GM12872 (cell line): ENCODE measurements at regions not wholly inside any gene's neighbourhood (a gene's known extent, or its start where the extent isn't known, plus 50 kb on each side); places are given as distances from the start of the nearest gene placed in this dataset.

Experiments
- CTCF ChIP-seq: IDR thresholded peaks from 3 replicates; pipeline ENCODE4 v1.5.1; 2011; ENCODE audit warnings: low read depth, mild to moderate bottlenecking, low read length, moderate library complexity; ENCODE audit not compliant: insufficient read depth

GRCh38 chr3:106717178-106717780 is 660.0 kb upstream of the CCDC54 start:
- TF ChIP-seq CTCF: no peak

GRCh38 chr3:106719077-106719476 is 658.2 kb upstream of the CCDC54 start:
- TF ChIP-seq CTCF: no peak

DNA sequence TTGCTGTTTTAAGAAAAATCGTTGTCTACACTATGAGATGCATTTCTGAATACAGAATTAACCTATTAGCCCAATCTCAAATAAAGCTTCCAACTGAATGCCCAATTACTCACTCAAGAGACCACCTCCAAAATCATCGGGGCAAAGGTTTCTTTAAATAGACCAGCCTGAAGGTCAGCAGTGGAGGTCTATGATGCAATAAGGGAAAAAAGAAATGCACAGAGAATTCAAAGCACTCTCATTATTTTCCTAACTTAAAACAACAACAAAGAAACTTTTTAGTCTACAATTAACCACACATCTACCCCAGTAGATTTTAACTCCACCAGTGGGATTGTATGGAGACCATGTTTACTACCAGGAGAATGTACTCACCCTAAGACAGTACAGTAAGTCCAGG is 657.7 kb upstream of the CCDC54 start:
- TF ChIP-seq CTCF: no peak

DNA sequence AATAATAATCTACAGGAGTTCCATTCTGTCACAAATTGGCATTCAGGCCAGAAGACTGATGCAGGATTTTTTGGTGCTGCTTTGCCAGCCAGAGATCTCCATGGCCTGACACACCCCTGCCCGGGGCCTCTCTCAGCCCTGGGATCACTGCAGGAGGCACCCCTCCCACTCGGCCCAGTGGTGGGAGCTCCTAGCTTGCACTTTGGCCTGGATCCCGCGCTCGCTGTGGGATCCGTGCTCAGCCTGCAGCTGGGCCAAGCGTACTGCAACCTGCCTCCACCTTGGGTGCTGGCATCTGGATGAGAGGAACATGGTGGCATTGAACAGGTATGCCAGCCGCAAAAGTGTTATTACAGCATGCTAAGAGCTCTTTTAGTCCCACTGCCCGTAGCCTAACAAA is 656.7 kb upstream of the CCDC54 start:
- no peak for TF ChIP-seq CTCF

DNA sequence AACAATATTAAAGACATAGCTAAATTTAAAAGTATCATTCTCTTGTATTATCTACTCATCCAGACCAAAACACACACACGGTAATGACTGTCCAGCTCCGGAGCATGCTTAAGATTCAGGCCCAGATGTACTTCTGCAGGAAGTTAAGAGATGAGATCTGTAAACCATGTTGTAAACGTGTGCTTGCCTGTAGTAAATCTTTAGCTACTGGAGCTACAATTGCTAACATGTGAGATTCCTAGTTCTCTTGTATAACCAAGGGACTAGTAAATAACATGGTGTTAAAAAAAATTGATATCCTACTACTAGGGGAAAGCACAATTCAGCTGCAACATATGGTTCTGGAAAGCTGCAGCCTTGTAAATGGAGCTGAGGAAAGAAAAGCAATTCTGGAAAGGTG is 651.7 kb upstream of the CCDC54 start:
- no peak for TF ChIP-seq CTCF

DNA sequence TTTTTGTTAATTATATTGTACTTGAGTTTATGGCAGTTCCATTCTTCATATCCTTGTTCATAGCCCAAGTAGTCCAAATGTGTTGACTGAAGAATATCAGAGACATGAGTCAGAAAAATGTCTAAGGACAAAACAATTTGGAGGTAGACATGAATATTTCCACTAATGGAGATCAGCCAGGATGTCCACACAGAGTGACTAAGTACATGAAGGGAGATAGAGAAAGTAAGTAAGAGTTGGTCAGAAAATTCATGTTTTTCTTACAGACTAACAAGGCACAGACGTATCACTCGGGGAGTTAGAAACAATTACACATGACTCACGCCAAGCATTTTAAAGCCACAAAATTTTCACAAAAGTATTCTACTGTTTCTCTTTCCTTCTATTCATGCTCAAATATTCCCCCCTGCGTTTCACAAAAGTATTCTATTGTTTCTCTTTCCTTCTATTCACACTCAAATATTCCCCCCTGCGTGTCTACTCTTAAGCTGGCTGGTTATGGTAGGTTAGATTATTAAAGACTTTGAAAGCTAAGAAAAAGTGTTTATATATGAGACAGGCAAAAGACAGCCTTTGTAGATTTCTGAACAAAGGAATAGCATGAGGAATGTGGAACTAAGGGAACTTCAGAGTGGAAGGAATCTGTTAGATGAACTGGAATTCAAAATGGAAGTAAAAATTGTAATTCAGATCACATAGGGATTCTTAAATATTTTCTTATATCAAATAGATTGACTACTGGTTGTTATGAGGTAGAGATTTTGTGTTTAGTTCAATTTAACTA is 648.7 kb upstream of the CCDC54 start:
- TF ChIP-seq CTCF: no peak

DNA sequence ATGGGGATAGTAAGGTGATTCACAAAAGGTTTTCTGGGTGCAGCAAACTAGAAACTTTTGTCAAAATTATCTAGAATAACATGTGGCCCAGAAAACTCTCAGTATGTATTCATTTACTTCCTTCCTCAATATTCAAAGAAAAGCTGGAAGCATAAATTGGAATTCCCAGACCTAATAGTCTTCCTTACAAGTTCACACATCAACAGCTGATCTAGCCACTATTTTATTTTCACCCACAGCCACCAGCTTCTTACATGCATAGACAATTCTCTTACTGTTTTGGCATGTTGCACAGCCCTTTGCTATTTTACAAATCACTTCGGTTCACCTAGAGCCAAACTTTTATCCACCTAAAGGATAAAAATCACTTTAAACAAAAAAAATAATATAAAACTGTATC is 647.8 kb upstream of the CCDC54 start:
- no peak for TF ChIP-seq CTCF
